ENCODE measurements at regions not wholly inside any gene's neighbourhood (a gene's known extent, or its start where the extent isn't known, plus 50 kb on each side); places are given as distances from the start of the nearest gene placed in this dataset.

DNA sequence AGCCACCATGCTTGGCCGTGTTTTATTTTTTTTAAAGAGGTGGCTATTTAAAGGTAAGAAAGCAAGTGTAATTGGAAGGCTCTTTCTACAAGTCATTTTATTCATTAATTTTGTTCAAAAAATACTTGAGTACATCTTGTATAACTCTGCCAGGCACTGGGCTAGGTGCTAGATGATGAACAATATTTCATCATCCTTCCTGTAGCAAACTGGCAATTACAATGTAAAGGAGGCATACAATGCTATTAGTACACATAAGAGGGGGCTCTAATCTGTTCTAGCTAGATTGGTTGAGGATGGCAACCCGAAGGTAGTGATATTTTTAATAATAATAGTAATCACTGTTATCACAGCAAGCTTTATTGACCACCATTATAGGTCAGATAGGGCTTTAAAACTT, 215.5 kb upstream of the KLF14 start:
- TF ChIP-seq, protein P1, sequence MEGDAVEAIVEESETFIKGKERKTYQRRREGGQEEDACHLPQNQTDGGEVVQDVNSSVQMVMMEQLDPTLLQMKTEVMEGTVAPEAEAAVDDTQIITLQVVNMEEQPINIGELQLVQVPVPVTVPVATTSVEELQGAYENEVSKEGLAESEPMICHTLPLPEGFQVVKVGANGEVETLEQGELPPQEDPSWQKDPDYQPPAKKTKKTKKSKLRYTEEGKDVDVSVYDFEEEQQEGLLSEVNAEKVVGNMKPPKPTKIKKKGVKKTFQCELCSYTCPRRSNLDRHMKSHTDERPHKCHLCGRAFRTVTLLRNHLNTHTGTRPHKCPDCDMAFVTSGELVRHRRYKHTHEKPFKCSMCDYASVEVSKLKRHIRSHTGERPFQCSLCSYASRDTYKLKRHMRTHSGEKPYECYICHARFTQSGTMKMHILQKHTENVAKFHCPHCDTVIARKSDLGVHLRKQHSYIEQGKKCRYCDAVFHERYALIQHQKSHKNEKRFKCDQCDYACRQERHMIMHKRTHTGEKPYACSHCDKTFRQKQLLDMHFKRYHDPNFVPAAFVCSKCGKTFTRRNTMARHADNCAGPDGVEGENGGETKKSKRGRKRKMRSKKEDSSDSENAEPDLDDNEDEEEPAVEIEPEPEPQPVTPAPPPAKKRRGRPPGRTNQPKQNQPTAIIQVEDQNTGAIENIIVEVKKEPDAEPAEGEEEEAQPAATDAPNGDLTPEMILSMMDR (IDR thresholded peaks at IDR 0.05) = no peak
- H3K4me3 ChIP-seq = no peak overlapping the region
- no peak overlapping the region for H3K27ac ChIP-seq
- H3K9me3 ChIP-seq = no peaks in the 10 kb centered on the region
- no peak for DNase-seq
- no peaks in the 10 kb centered on the region for H3K27me3 ChIP-seq
- intact Hi-C loops (cut with DNase I; ENCODE audit: low total_unique reads) = no loop called here
- peaks cover 0 to 61% (median 10%) of the 10 kb centered on the region in 4 donors for H3K4me1 ChIP-seq
- H3K36me3 ChIP-seq = peaks cover 3 to 25% (median 8%) of the 10 kb centered on the region in 3 donors

DNA sequence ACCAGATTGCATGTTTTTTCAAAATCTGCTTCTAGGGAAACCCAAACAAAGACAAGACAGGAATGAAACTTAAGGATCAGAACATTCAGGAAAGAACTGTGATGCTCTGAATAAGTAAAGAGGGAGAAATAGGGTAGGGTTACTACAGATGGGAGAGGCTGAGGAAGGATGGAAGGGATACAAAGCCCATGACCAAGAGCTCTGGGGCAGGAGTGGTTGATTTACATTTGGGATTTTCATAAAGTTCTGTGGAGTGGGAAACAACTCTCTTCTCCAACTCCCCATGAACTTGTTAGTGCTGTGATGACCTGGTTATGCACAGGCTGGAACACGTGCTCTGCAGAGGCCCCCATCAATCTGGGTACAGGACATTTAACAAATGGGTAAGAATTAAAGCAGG, 216.0 kb upstream of the KLF14 start:
- no peaks in the 10 kb centered on the region for H3K9me3 ChIP-seq
- intact Hi-C loops (cut with DNase I; ENCODE audit: low total_unique reads) = no loop called here
- H3K4me1 ChIP-seq = peaks cover 0 to 56% (median 10%) of the 10 kb centered on the region in 4 donors
- peaks cover 3 to 21% (median 8%) of the 10 kb centered on the region in 3 donors for H3K36me3 ChIP-seq
- TF ChIP-seq, protein P1 (IDR thresholded peaks at IDR 0.05) = no peak
- H3K27ac ChIP-seq = no peak overlapping the region
- no peak overlapping the region for H3K4me3 ChIP-seq
- DNase-seq = no peak
- no peaks in the 10 kb centered on the region for H3K27me3 ChIP-seq

DNA sequence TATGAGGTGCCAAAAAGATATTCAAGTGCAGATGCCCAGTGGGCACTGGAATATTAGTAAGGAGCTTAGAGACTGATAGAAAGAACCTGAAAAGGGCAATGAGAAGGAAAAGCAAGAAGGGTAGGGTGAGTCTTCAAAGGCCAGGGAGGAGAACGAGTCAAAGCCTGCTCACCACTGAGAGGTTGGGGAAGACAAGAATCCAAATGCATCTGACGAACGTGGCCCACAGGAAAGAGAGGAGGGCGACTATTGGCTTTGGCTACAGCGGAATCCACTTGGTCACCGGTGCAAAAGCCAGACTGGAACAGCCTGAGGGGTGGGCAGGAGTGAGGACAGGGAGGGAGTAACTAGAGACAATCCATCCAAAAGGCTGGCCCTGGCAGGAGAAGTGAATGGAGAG, 216.7 kb upstream of the KLF14 start:
- Histone ChIP-seq H3K4me3 (no peak overlapping the region), H3K36me3 (peaks cover 3 to 20% (median 8%) of the 10 kb centered on the region in 3 donors), H3K9me3 (no peaks in the 10 kb centered on the region), H3K4me1 (peaks cover 0 to 53% (median 12%) of the 10 kb centered on the region in 4 donors), H3K27me3 (no peaks in the 10 kb centered on the region), H3K27ac (no peak overlapping the region)
- no peak for DNase-seq
- intact Hi-C loops (cut with DNase I; ENCODE audit: low total_unique reads) = no loop called here
- TF ChIP-seq, protein P1 (IDR thresholded peaks at IDR 0.05) = no peak

DNA sequence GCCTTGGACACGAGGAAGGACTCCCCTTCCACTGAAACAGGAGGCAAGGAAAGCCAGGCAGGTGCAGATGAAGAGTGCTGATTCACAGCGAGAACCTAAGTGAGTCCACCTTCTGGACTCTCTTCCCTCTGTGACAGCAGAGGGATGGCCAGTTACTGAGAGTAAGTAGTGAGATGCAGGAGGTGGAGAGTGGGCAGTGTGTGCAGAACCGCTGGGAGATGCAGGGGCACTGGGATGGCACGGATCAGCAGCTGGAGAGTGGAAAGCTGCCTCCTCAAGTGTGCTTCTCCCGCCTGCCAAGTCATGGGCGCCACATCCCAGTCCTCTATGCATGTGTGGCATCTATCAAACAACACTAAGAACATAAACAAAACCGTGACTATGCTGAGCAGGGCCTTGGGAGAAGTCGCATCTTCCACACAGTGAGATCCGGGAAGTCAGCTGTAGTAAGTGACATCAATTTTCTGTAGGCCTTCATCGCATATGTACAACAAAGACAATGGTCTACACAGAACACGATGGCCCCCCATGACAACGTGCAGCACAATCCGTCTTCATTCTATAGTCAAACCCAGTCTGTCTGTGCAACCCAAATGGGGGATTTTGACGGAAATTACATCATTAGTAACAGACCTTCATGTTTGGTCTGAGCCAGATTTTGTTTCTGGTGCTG, 217.4 kb upstream of the KLF14 start:
- peaks cover 0 to 53% (median 8%) of the 10 kb centered on the region in 4 donors for H3K4me1 ChIP-seq
- TF ChIP-seq, protein P1 (IDR thresholded peaks at IDR 0.05) = no peak
- peaks cover 3 to 20% (median 8%) of the 10 kb centered on the region in 3 donors for H3K36me3 ChIP-seq
- intact Hi-C loops (cut with DNase I; ENCODE audit: low total_unique reads) = no loop called here
- no peak overlapping the region for H3K27ac ChIP-seq
- no peaks in the 10 kb centered on the region for H3K9me3 ChIP-seq
- no peaks in the 10 kb centered on the region for H3K27me3 ChIP-seq
- no peak for DNase-seq
- H3K4me3 ChIP-seq = no peak overlapping the region

DNA sequence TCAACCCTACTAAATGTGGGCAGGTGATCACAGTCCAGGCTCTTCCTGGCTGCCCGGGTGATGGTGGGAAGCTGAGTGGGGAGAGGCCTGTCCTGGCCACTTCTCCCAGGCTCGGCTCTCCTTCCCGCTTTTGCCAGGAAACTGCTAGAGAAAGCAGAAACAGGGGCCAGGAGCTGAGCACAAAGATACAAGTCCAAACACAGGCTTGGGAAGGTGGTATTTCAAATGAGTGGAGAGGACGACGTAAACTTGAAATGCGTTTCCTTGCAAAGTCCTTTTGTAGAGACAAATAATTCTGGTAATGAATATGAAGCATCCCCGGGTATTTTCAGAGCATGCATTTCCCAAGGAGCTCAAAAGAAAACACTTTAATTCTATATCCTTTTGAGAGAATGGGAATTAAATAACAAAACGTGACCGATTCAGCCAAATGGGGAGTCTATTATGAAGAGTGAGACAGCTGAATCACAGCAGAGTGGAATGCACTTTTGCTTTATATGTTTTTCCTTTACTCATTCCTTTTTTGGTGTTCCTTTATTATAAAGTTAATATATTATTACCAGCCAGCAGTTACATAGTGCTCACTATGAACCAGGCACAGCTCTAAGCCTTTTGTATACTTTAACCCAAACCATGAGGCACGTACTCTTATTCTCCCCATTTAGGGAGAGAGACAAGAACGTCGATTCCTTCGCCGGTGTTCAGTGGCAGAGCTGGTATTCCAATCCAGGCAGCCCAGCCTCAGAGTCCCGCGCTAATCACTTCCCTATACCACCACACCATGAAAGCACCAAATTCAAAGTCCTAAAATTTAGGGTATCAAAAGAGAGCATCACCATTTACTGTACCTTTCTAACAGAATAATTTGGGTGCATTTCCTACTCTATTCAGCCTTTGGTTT, 218.2 kb upstream of the KLF14 start:
- TF ChIP-seq, protein P1 (IDR thresholded peaks at IDR 0.05) = no peak
- Histone ChIP-seq H3K9me3 (no peaks in the 10 kb centered on the region), H3K36me3 (peaks cover 3 to 20% (median 8%) of the 10 kb centered on the region in 3 donors), H3K4me3 (no peak overlapping the region), H3K27ac (no peak overlapping the region), H3K4me1 (peaks cover 0 to 59% (median 8%) of the 10 kb centered on the region in 4 donors), H3K27me3 (no peaks in the 10 kb centered on the region)
- intact Hi-C loops (cut with DNase I; ENCODE audit: low total_unique reads) = no loop called here
- no peak for DNase-seq
